DND-41 (cell line): ENCODE measurements at regions not wholly inside any gene's neighbourhood (a gene's known extent, or its start where the extent isn't known, plus 50 kb on each side); places are given as distances from the start of the nearest gene placed in this dataset.
"Not testable (repeated sequence)": the region's sequence is repeated elsewhere in the genome, so short reads cannot be mapped to it uniquely, and the experiment has no call there.

ENCODE experiments used
- ATAC-seq: fragments of 200-7000 bp; cut with Tn5 transposase; 3 replicates; pipeline ENCODE4 v1.9.1; 2021; ENCODE audit warnings: low read depth; ENCODE audit not compliant: insufficient read depth
- DNase-seq: peaks from one replicate; pipeline ENCODE4 v3.0.0-alpha.2; 2020
- H2AFZ ChIP-seq: 2 replicates; pipeline ENCODE4 v1.6.0; 2012; ENCODE audit warnings: low read depth, low read length
- H3K27ac ChIP-seq: 2 replicates; pipeline ENCODE4 v1.5.1; 2012; ENCODE audit warnings: low read length, inconsistent platforms
- H3K27me3 ChIP-seq: fragments of 200-600 bp; sonication (generic); 2 replicates; pipeline ENCODE4 v1.6.0; 2012; ENCODE audit warnings: low read length, mild to moderate bottlenecking, inconsistent platforms; ENCODE audit not compliant: insufficient read depth, poor library complexity
- H3K36me3 ChIP-seq: 2 replicates; pipeline ENCODE4 v1.5.1; 2012; ENCODE audit warnings: low read length, inconsistent platforms; ENCODE audit not compliant: insufficient read depth
- H3K4me1 ChIP-seq: 2 replicates; pipeline ENCODE4 v1.5.1; 2012; ENCODE audit warnings: mild to moderate bottlenecking, low read length; ENCODE audit not compliant: insufficient read depth
- H3K4me2 ChIP-seq: 2 replicates; pipeline ENCODE4 v1.6.0; 2012; ENCODE audit warnings: mild to moderate bottlenecking, moderate library complexity, low read length, inconsistent platforms; ENCODE audit not compliant: insufficient read depth
- H3K4me3 ChIP-seq, 2 experiments: fragments of 200-600 bp in 1 of 2; shearing (Covaris generic) in 1 of 2; 2 replicates each; pipeline ENCODE4 v1.5.1; 2012 to 2016; ENCODE audit warnings: inconsistent platforms in 2 of 2, low read length in 2 of 2, mild to moderate bottlenecking in 2 of 2, low read depth in 1 of 2, moderate library complexity in 1 of 2
- H3K79me2 ChIP-seq: 2 replicates; pipeline ENCODE4 v1.6.0; 2012; ENCODE audit warnings: low read length, inconsistent platforms; ENCODE audit not compliant: insufficient read depth
- H3K9ac ChIP-seq: 2 replicates; pipeline ENCODE4 v1.6.0; 2012; ENCODE audit warnings: low read depth, mild to moderate bottlenecking, inconsistent platforms, low read length, moderate library complexity
- H3K9me3 ChIP-seq: 2 replicates; pipeline ENCODE4 v1.5.1; 2012; ENCODE audit warnings: low read length, moderate library complexity, mild to moderate bottlenecking, inconsistent platforms; ENCODE audit not compliant: insufficient read depth, severe bottlenecking
- H4K20me1 ChIP-seq: 2 replicates; pipeline ENCODE4 v1.6.0; 2012; ENCODE audit warnings: low read length; ENCODE audit not compliant: insufficient read depth
- EZH2 ChIP-seq: IDR thresholded peaks from 3 replicates; pipeline ENCODE4 v1.6.1; 2012; ENCODE audit warnings: borderline replicate concordance, low read depth, mild to moderate bottlenecking, moderate library complexity, low read length, inconsistent platforms; ENCODE audit not compliant: severe bottlenecking
- TF ChIP-seq, protein P1 (sequence below): IDR thresholded peaks from 2 replicates; pipeline ENCODE4 v1.5.1; 2012; ENCODE audit warnings: borderline replicate concordance, low read length, moderate library complexity, mild to moderate bottlenecking; ENCODE audit not compliant: poor library complexity, severe bottlenecking; ENCODE audit errors: extremely low read depth

DNA sequence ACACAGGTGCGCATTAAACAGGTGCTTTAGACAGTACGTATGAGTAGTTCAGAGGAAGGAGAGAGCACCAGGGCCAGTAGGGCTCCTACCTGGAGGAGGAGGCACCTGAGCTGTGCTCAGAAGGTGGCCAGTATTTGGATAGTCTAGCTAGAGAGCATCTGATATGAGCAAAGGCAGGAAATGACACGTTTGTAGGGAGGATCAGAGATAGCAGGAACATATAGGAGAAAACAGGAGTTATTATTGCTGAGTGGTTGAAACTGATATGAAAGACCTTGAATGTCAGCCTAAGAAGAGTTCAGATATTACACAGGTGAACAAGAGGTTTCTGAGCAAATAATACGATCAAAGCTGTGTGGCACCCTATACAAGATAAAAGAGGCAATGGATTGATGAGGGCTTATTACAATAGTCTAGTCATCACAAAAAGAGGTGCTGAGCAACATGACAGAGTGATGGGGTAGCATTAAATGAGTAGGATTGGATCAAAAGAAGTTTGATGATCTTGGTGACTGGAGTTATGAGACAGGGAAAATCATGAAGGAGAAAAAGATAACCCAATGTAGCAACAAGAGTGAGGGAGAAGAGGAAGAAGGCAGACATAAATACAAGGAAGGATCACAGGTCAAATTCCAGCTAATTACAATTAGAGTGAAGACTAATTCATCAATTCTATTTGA is 69.8 kb upstream of the HIVEP1 start:
- no peak overlapping the region for H2AFZ ChIP-seq
- no peak overlapping the region for H3K9ac ChIP-seq
- H3K4me1 ChIP-seq = no peaks in the 10 kb centered on the region
- H4K20me1 ChIP-seq = no peaks in the 10 kb centered on the region
- H3K4me2 ChIP-seq = no peak overlapping the region
- H3K4me3 ChIP-seq = no peak overlapping the region
- H3K27me3 ChIP-seq = no peaks in the 10 kb centered on the region
- DNase-seq (no peak), ATAC-seq (no peak)
- H3K9me3 ChIP-seq = no peaks in the 10 kb centered on the region
- no peaks in the 10 kb centered on the region for H3K36me3 ChIP-seq
- no peak overlapping the region for H3K27ac ChIP-seq
- no peaks in the 10 kb centered on the region for H3K79me2 ChIP-seq
- TF ChIP-seq, protein P1, sequence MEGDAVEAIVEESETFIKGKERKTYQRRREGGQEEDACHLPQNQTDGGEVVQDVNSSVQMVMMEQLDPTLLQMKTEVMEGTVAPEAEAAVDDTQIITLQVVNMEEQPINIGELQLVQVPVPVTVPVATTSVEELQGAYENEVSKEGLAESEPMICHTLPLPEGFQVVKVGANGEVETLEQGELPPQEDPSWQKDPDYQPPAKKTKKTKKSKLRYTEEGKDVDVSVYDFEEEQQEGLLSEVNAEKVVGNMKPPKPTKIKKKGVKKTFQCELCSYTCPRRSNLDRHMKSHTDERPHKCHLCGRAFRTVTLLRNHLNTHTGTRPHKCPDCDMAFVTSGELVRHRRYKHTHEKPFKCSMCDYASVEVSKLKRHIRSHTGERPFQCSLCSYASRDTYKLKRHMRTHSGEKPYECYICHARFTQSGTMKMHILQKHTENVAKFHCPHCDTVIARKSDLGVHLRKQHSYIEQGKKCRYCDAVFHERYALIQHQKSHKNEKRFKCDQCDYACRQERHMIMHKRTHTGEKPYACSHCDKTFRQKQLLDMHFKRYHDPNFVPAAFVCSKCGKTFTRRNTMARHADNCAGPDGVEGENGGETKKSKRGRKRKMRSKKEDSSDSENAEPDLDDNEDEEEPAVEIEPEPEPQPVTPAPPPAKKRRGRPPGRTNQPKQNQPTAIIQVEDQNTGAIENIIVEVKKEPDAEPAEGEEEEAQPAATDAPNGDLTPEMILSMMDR = no peak
- TF ChIP-seq EZH2 = no peak

- not testable (repeated sequence) for H3K36me3 ChIP-seq, H3K27me3 ChIP-seq, DNase-seq, H3K79me2 ChIP-seq, H3K4me3 ChIP-seq, H3K9ac ChIP-seq, H3K9me3 ChIP-seq, H4K20me1 ChIP-seq, ATAC-seq, H3K27ac ChIP-seq, H3K4me1 ChIP-seq, H3K4me2 ChIP-seq, H2AFZ ChIP-seq
Measured at GRCh38 chr6:11940532-11941166, 71.5 kb upstream of the HIVEP1 start.

DNA sequence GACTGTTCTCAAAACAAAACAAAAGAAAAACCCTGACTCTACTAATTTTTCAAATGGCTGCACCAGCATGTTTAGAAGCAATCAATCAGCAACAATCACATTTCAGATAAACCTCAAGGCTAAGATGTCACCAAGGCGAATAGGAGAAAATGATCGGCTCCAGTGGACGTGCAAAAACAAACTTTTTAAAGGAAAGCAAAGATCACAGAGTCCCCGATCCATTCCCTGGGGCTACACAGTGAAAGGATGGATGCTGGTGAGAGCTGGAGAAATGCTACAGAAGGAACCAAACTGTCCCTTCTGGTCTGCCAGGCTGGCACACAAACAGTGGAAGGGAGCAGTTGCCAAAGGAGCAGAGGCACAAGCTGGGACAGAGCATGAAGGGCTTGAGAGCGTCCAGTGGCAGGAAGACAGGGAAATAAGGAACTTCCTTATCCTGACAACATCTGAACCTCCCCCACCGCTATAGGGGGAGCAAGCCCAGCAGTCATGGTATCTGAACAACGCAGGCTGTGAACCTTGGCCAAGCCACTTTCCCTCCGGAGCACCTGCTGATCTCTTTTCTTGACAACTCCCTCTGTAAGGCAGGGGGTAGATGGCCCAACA is 73.7 kb upstream of the HIVEP1 start:
- no peak overlapping the region for H3K27ac ChIP-seq

DNA sequence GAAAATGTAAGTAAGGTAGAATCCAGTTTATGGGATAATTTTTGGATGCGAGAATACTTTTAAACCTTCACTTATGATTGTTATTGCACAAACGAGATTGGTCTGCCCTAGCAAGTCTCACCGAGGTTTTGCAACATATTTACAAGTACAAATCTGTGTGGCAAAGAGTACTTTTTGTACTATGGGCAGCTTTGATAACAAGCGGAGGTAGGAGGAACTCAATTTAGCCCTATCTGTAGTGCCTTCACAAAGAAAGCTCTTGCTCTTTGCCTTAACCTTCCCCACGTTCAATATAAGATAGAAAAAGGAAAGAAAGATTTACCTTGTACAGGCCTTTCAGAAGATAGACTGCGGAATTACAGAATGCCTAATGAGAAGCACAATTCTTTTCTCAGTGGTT is 77.5 kb upstream of the HIVEP1 start:
- no peaks in the 10 kb centered on the region for H3K9me3 ChIP-seq
- DNase-seq (no peak), ATAC-seq (no peak)
- no peak overlapping the region for H3K9ac ChIP-seq
- no peak overlapping the region for H3K27ac ChIP-seq
- no peaks in the 10 kb centered on the region for H3K4me1 ChIP-seq
- no peaks in the 10 kb centered on the region for H4K20me1 ChIP-seq
- H3K4me3 ChIP-seq = no peak overlapping the region
- H3K4me2 ChIP-seq = no peak overlapping the region
- TF ChIP-seq, protein P1 = no peak
- no peak for TF ChIP-seq EZH2
- H2AFZ ChIP-seq = no peak overlapping the region
- no peaks in the 10 kb centered on the region for H3K27me3 ChIP-seq
- H3K79me2 ChIP-seq = no peaks in the 10 kb centered on the region
- H3K36me3 ChIP-seq = no peaks in the 10 kb centered on the region

More for the DNA sequence above, 73.7 kb upstream of the HIVEP1 start:
- TF ChIP-seq, protein P1 = no peak
- TF ChIP-seq EZH2 = no peak
- H3K27me3 ChIP-seq = no peaks in the 10 kb centered on the region
- H3K9me3 ChIP-seq = no peaks in the 10 kb centered on the region
- no peaks in the 10 kb centered on the region for H3K4me1 ChIP-seq
- no peaks in the 10 kb centered on the region for H3K79me2 ChIP-seq
- H3K36me3 ChIP-seq = no peaks in the 10 kb centered on the region
- H2AFZ ChIP-seq = no peak overlapping the region
- H3K9ac ChIP-seq = no peak overlapping the region
- no peak for DNase-seq
- no peak overlapping the region for H3K4me2 ChIP-seq
- H4K20me1 ChIP-seq = no peaks in the 10 kb centered on the region
- no peak for ATAC-seq
- H3K4me3 ChIP-seq = no peak overlapping the region

GRCh38 chr6:11932892-11933291 is 79.2 kb upstream of the HIVEP1 start:
- not testable (repeated sequence) for H3K4me1 ChIP-seq, H3K9ac ChIP-seq, H3K27me3 ChIP-seq, H3K4me2 ChIP-seq, H3K27ac ChIP-seq, DNase-seq, H3K9me3 ChIP-seq, H3K79me2 ChIP-seq, H2AFZ ChIP-seq, H3K36me3 ChIP-seq, H3K4me3 ChIP-seq, ATAC-seq, H4K20me1 ChIP-seq
